HG03520 (cell line): ENCODE measurements at regions not wholly inside any gene's neighbourhood (a gene's known extent, or its start where the extent isn't known, plus 50 kb on each side); places are given as distances from the start of the nearest gene placed in this dataset.
"Not testable (repeated sequence)": the region's sequence is repeated elsewhere in the genome, so short reads cannot be mapped to it uniquely, and the experiment has no call there.

Experiments
- ATAC-seq: cut with Tn5 transposase; IDR thresholded peaks from one replicate; pipeline ENCODE4 v1.9.1; 2021; ENCODE audit warnings: mild to moderate bottlenecking, moderate library complexity; ENCODE audit not compliant: unreplicated experiment

DNA sequence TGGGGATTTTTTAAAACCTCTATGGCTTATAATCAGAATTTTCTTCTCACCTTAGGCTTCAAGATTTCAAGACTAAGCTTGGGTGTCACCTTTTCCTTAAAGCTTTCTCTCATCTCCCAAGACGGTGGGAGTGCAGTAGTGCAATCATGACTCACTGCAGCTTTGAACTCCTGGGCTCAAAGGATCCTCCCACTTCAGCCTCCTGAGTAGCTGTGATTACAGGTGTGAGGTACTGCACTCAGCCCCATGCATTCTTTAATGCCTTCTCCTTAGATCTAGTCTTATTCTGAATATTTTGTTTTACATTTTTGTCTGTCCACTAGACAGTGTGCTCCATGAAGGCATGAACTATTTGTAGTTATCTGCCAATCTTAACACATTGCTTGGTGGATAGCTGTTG is 55.7 kb upstream of the FAT3 start:
- ATAC-seq = no peak

DNA sequence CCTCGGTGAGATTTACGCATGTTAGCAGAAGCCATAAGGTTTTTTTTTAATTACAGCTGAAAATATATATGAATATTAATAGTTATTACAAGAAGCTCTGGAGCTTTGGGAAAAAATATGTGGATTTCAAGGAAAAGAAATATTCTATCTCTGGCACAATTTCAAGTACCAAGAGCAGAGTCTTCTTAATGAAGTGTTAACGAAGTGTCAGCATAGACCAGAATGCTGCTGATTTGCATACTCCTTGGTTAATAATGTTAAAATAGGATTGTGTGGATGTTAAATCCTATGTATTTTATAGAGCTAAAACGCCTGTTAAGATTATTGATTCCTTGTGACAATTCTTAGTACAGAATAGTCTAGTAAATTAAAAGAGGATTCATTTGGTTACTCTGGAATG is 57.0 kb upstream of the FAT3 start:
- no peak for ATAC-seq

DNA sequence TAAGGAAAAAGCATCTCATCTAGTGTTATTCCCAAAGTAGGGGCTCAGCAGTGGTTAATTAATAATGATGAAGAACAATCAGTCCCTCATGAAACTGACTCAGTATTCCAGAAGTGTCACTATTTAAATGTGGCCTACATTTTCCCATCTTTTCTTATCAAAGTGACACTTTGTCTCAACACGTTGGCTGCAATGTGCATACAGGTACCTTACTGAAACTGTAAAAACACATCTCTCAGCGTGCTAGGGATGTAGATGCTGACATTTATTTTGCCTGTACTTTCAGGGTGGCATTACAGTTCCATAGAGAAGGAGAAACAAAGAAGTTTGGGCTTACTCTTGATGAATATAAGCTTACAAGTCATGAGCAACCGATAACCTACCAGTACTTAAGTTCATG is 58.3 kb upstream of the FAT3 start:
- no peak for ATAC-seq

DNA sequence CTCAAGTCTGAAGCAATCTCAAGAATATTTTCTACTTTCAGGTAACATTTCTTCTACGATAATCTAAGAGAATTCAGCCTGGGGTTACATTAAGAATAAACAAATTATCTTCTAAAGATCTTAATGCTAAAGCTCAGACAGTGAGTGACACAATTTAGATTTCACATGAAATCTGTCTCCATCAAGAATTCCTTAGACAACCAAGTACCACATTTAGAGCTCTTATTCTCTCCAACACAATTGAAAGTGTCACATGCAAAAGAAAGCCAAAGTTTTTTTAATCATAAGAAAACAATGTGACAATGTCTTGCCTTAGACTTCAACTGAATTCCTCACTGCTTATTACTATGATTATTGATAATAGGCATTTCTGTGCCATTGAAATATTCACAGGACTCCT is 60.7 kb upstream of the FAT3 start:
- no peak for ATAC-seq

DNA sequence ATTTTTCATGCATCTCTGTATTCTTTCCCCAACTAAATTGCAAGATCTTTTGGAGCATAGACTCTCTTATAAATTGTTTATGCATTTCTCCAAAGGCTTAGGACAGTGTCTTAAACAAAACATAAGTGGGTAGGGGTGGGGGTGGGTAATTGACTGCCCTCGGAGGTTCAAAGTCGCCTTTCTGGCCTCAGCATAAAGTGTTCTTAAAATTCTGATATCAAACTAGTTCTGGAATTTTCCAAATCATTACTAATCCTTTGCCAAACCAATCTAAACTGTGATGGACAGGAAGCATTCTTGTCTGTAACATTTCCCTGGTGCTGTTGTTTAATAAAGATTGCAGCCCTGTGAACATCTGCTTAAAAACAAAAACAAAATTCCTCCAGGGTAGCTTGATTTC is 61.8 kb upstream of the FAT3 start:
- no peak for ATAC-seq

DNA sequence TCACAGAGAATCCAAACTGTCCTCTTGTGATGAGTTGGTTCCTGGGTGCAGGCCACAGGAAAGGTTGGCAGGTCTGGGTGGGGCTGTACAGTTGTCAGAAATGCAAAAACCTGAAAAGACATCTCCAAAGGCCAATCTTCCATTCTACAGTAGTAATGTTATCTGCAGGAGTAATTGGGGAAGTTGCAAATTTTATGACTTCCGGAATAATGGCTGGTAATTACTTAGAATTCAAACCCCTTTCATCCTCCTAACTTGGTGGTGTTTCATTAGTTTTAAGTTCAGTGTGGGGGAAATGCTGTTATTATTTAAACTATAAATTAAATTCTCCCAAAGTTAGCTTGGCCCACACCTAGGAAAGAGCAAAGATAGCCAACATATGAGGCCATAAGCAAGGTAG is 64.7 kb upstream of the FAT3 start:
- ATAC-seq = no peak

DNA sequence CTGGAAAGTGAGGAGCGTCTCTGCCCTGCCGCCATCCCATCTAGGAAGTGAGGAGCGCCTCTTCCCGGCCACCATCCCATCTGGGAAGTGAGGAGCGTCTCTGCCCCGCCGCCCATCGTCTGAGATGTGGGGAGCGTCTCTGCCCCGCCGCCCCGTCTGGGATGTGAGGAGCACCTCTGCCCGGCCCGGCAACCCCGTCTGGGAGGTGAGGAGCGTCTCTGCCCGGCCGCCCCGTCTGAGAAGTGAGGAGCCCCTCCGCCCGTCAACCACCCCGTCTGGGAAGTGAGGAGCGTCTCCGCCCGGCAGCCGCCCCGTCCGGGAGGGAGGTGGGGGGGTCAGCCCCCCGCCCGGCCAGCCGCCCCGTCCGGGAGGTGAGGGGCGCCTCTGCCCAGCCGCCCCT is 67.2 kb upstream of the FAT3 start:
- not testable (repeated sequence) for ATAC-seq

DNA sequence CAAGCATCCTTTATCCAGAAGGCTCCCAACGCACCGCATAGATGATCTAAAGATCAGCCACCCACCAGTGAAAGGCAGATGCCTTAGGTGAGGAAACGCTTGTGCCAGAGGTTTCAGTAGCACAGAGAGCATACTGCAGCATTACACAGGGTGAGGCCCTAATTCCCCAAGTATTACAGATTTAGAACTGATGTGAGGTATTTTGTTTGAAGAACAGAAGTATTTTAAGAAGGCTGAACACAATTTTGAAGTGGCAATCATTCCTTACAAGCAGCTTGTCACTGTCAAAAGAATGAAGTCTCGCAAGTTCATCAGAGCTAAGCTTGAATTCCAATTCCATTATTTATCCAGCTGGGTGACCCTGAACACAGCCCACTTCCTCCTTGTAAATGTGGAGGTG is 70.0 kb upstream of the FAT3 start:
- ATAC-seq = no peak

DNA sequence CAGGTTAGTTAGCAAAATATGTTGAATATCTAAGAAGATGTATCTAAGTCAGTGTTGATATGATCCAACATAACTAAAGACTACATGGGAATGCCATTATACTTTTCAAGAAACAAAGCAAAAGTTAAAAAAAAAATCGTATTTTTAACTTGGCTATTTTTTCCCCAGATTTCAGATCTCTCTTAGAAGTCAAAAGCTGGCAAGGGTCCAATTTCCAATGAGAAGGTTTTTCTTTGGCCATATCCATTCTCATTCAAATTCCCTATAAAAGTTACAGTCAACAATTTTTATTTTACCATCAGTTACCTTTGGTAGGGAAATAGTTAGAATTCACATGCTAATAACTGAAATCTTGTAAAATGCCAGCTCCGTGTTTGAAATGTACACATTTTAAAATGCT is 70.5 kb upstream of the FAT3 start:
- ATAC-seq = no peak

DNA sequence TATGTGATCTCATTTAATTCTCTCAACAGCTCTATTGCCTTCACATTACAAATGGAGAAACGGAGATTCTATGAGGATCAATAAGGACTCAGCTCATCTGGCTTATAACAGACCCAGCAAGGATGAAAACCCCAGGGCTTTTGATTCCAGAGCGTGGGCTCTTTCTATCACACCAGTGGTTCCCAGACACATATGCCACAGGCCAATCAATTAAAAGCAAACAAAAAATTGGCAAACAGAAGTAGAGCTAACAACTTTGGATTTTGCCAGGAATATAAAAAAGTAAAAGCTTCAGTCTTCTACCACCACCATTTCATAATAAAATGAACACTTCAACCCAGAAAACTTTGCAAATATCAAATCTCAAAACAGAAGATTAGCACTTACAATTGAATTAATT is 71.1 kb upstream of the FAT3 start:
- no peak for ATAC-seq

DNA sequence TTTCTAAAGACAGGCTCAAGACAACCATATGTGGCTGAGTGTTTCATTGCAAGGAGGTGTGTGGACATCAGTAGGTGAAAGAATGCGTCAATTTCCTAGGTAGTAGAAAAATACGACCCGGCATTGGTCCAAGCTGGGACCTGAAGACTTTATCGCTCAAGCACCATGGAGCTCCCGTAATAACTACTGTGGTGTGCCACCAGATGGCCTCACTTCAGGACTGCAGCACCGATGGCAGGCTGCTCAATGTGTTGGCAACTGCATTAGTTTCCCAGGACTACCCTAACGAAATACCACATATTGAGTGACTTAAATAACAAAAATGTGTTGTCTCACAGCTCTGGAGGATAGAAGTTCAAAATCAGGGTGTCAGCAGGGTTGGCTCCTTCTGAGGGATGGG is 72.4 kb upstream of the FAT3 start:
- no peak for ATAC-seq

DNA sequence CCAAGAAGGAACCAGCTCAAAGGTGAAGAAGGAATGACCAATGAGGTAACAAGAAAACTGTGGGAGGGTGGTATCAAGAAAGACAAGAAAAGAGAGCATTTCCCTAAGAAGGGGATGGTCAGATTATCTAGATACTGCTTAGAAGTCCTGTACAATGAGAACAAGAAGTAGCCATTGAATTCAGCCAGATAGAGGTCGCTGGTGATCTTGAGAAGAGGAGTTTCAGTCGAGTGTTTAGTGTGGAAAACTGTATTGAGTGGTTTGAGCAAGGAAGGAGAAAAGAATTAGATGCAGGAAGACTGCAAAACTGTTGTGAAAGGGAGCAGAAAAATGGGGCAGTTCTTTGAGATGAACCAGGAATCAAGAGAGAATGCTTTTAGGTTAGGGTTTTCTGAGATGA is 74.6 kb upstream of the FAT3 start:
- no peak for ATAC-seq

DNA sequence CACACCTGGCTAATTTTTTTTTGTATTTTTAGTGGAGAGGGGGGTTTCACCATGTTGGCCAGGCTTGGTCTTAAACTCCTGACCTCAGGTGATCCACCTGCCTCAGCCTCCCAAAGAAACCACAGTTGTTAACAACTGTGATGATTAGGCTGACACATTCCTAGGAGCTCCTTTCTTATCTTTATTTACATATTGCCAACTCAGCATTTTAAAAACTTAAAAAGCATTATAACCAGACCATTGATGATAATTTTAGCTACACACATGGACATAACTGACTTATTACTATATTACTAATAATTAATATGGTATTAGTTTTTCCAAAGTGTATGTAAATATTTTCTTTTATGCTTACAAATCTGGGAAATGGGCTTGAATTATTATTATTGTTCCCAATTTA is 82.9 kb upstream of the FAT3 start:
- ATAC-seq = no peak

DNA sequence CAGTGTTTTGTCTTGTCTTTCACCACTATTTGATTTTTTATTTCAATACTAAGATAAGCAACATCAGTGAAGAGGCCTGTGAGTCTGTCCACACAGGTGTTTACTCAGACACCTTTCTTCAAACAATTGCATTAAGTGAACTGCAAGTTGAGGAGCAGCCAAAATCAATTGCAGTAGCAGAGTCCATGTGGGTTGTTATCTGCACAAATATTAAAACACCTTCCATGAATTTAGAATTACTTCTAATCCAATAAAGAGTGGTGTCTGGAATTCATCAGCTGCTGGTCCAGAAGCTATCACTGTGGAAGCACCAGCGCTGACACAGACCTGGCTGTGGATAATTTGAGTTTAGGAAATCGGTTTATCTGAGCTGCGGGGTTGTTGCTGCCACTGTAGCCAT is 83.5 kb upstream of the FAT3 start:
- no peak for ATAC-seq

DNA sequence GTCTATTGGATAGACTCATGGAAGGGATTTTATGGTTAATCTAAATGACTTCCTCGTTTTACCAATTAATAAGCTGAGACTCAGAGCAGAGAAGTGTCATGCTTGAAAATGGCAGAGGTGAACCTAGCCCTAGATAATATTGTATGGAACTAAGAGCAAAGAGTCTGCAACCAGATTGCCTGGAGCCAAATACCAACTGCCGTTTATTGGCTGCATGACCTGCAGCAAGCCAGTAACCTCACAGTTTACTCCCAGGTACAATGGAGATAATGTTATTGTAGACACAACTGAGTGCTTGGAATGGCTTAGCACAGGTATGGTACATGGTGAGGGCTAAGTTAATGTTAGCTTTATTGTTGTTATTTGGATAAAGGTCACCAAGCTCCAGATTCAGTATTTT is 84.6 kb upstream of the FAT3 start:
- ATAC-seq = no peak

DNA sequence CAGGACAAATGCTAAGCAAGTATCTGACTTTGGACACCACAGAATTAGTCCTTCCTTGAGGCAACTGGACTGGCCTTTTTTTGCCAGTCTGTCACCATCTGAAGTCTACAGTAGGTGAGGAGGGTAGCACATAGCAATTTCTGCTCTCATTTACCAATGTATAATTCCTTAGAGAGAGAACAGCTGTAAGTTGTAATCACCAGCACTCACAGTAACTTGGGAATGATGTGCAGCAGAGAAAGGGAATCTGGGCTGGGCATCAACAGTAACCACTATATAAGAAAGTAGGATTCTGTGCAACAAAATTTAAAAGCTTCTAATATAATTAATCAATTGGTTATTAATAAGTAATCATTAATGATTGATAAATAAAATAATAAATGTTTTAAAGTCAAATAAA is 86.3 kb upstream of the FAT3 start:
- no peak for ATAC-seq

DNA sequence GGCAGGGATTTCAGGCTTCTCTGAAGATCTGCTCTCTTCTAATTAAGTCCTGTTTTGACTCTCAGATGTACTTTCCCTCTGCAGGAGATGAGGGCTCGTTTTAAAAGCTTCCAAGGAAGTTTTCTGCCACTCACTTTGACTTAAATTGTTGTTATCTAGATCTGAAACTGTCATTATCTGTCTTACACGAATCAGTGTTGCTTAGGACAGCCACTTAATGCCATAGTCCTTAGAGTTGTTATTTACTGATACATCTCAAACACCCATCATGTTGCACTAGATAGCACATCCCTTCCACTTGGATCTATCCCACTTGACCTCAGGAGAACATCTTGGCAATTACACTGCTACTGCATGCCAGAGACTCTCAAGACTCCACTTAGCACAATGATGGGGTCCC is 86.9 kb upstream of the FAT3 start:
- no peak for ATAC-seq

DNA sequence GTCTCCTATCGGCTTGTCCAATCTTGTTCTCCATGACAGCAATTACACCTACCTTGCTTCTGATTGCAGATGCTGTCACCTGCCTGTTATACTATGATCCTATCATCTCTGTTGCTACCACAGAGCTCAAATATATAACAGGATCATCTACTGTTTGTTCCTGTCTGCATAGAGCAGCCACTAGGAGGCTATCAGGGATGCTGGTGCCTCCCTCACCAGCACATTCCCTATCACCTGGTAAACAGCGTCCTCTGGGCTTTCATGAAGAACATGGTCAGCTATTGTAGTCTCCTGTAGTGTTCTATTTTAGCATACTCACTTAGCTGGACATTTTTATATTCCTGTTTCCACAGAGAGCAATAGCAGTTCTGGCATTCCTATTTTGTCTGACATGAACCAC is 87.8 kb upstream of the FAT3 start:
- ATAC-seq = no peak

DNA sequence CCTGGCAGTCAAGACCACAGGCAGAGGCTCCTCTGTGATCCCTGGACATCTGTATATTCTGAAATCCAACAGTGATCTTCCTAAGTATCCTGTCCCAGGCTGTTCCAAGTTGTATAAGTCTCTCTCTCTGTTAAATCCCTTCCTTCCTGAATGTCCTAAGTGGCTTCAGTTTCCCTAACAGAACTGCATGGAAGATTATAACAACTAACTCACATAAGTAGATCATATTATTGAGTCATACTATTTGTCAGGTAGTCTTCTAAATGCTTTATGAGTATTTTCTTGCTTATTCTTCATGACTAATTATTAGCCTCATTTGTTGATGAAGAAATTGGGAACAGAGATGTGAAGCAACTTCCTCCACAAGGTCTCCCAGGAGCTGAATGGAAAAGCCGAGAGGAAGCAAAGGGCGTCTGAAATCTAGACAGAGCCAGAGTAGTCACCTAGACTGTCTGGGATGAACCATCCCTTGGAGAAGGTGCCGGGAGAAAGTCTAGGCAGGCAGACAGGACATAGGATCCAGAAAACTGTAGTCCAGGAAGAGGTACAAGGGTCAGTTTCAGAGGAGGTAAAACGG is 93.2 kb upstream of the FAT3 start:
- ATAC-seq = no peak

DNA sequence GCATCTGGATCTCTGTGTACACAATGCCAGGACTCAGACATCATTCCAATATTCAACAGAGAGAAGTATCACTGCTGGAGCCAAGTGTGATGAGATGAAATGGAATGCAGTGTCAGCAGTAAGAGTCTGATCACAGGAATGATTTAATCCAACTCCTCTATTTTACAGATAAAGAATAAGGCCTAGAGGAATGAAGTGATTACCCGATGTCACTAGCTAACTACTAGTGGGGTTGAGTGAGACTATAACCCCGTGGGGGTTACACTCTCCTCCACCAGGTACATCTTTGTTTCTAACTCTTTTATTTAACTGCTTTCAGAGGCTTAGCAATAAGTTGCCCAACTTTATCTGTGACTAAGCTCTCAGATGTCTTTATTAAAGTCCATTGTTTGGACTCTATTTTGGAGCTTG is 94.2 kb upstream of the FAT3 start:
- ATAC-seq = no peak

DNA sequence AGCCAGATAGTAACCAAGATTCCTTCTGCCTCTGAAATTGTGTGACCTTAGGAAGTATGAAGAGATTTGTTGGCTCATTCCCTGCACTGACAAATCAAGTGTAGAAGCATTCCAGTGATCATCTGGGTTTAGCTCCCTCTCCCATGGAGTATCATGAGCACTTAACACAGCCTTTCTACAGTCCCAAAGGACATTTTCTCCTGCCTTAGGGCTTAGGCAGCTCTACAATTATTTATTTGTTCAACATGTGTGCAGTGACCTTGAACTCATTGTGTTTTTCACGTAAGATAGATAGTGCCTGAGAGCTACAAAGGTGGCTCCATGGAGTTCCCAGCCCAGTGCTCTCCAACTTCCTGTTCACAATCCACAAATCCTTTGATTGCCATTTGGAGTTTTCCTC is 94.8 kb upstream of the FAT3 start:
- ATAC-seq = no peak

DNA sequence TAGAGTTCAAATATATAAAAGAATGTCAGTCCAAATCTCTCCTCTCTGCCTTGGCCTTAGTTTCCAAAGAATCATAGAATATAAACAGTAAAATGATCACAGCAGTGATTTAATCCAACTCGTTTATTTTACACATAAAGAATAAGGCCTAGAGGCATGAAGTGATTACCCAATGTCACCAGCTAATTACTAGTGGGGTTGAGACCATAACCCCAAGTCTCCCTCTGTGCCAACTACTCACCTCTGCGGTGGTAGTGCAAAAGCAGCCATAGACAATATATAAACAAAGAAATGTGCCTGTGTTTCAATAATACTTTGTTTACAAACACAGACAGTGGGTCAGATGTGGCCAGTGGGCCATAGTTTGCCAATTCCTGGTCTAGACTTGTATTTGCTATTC is 96.6 kb upstream of the FAT3 start:
- ATAC-seq = no peak

DNA sequence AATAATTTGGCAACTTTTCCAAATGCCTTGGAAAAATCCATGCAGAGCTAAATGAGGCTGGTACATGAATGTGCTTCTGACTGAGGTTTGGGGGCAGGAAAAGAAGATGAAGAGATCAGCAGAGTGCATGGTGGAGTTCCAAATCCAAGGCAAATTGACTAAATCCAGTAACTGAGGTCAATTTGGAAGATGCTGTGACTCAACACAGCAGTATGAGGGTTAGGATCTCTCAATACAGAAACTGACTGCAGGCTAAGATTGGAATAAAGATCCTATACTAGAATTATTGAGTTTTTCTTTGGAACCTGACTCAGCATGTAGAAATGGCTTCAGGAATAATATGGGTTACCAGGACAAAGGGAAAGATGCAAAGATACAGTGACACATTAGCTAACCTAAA is 99.3 kb upstream of the FAT3 start:
- ATAC-seq = no peak

DNA sequence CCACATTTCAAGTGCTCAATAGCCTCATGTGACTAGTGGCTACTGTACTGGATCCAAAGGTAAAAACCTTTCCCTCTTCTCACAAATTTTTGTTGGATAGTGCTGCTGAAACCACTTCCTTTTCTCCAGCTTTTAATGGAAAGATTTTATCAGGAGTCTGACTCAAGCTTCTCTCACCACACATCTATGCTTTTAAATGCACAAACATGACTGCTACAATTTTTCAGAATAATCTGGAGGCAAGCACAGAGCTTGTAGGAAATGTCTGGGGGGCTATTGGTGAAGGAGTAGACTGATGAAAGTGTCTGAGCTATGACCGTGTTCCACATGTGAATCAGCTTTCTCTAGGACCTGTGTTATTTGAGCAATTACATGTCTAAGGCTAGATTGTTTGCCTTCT is 101.1 kb upstream of the FAT3 start:
- no peak for ATAC-seq
